Kidney epithelial cell (primary cell): ENCODE measurements at regions not wholly inside any gene's neighbourhood (a gene's known extent, or its start where the extent isn't known, plus 50 kb on each side); places are given as distances from the start of the nearest gene placed in this dataset.
A peak's percentile ranks its signal among the peaks of the same experiment; 100 is the strongest.
"Not testable (repeated sequence)": the region's sequence is repeated elsewhere in the genome, so short reads cannot be mapped to it uniquely, and the experiment has no call there.

Experiments
- DNase-seq: peaks from one replicate; pipeline ENCODE4 v3.0.0-alpha.2; 2010; ENCODE audit warnings: low read depth
- H3K27me3 ChIP-seq: 2 replicates; pipeline ENCODE4 v1.6.0; 2011; ENCODE audit warnings: low read length; ENCODE audit not compliant: control insufficient read depth, insufficient read depth
- H3K36me3 ChIP-seq: 2 replicates; pipeline ENCODE4 v1.5.1; 2011; ENCODE audit warnings: low read length; ENCODE audit not compliant: control insufficient read depth, insufficient read depth
- H3K4me3 ChIP-seq: 2 replicates; pipeline ENCODE4 v1.5.1; 2011; ENCODE audit warnings: low read depth, mild to moderate bottlenecking, control low read depth, low read length
- TF ChIP-seq, protein P1 (sequence below): IDR thresholded peaks from 2 replicates; pipeline ENCODE4 v1.5.1; 2011; ENCODE audit warnings: mild to moderate bottlenecking, moderate library complexity, low read length, control low read depth, inconsistent platforms; ENCODE audit not compliant: insufficient read depth, poor library complexity, severe bottlenecking

GRCh38 chr6:111925296-111925695 is 52.0 kb upstream of the FYN start:
- H3K36me3 ChIP-seq = no peaks in the 10 kb centered on the region
- TF ChIP-seq, protein P1, sequence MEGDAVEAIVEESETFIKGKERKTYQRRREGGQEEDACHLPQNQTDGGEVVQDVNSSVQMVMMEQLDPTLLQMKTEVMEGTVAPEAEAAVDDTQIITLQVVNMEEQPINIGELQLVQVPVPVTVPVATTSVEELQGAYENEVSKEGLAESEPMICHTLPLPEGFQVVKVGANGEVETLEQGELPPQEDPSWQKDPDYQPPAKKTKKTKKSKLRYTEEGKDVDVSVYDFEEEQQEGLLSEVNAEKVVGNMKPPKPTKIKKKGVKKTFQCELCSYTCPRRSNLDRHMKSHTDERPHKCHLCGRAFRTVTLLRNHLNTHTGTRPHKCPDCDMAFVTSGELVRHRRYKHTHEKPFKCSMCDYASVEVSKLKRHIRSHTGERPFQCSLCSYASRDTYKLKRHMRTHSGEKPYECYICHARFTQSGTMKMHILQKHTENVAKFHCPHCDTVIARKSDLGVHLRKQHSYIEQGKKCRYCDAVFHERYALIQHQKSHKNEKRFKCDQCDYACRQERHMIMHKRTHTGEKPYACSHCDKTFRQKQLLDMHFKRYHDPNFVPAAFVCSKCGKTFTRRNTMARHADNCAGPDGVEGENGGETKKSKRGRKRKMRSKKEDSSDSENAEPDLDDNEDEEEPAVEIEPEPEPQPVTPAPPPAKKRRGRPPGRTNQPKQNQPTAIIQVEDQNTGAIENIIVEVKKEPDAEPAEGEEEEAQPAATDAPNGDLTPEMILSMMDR = no peak
- H3K27me3 ChIP-seq = no peaks in the 10 kb centered on the region
- no peak overlapping the region for H3K4me3 ChIP-seq
- peak; percentile 41 for DNase-seq

GRCh38 chr6:111926731-111927302 is 53.6 kb upstream of the FYN start:
- Histone ChIP-seq H3K27me3 (no peaks in the 10 kb centered on the region), H3K4me3 (no peak overlapping the region), H3K36me3 (no peaks in the 10 kb centered on the region)
- no peak for DNase-seq
- TF ChIP-seq, protein P1 = no peak

GRCh38 chr6:111927321-111927720 is 54.1 kb upstream of the FYN start:
- DNase-seq = no peak
- Histone ChIP-seq H3K4me3 (no peak overlapping the region), H3K27me3 (no peaks in the 10 kb centered on the region), H3K36me3 (no peaks in the 10 kb centered on the region)
- TF ChIP-seq, protein P1 = no peak

GRCh38 chr6:111928139-111928538 is 54.9 kb upstream of the FYN start:
- DNase-seq = no peak
- H3K4me3 ChIP-seq = no peak overlapping the region
- H3K27me3 ChIP-seq = no peaks in the 10 kb centered on the region
- no peaks in the 10 kb centered on the region for H3K36me3 ChIP-seq
- TF ChIP-seq, protein P1 = no peak

DNA sequence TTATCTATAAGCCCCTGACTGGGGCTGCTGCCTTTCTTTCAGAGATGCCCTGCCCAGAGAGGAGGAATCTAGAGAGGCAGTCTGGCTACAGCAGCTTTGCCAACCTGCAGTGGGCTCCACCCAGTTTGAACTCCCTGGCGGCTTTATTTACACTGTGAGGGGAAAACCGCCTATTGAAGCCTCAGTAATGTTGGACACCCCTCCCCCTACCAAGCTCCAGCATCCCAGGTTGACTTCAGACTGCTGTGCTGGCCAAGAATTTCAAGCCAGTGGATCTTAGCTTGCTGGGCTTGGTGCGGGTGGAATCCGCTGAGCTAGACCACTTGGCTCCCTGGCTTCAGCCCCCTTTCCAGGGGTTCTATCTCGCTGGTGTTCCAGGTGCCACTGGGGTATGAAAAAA is 61.4 kb upstream of the FYN start:
- not testable (repeated sequence) for DNase-seq, H3K36me3 ChIP-seq, H3K27me3 ChIP-seq

GRCh38 chr6:111936718-111937117 is 63.5 kb upstream of the FYN start:
- Histone ChIP-seq H3K36me3 (no peaks in the 10 kb centered on the region), H3K27me3 (no peaks in the 10 kb centered on the region), H3K4me3 (no peak overlapping the region)
- DNase-seq = no peak
- TF ChIP-seq, protein P1 = no peak

More for the DNA sequence above, 61.4 kb upstream of the FYN start:
- not testable (repeated sequence) for H3K4me3 ChIP-seq
